ENCODE measurements at regions not wholly inside any gene's neighbourhood (a gene's known extent, or its start where the extent isn't known, plus 50 kb on each side); places are given as distances from the start of the nearest gene placed in this dataset.
"Not testable (repeated sequence)": the region's sequence is repeated elsewhere in the genome, so short reads cannot be mapped to it uniquely, and the experiment has no call there.

DNA sequence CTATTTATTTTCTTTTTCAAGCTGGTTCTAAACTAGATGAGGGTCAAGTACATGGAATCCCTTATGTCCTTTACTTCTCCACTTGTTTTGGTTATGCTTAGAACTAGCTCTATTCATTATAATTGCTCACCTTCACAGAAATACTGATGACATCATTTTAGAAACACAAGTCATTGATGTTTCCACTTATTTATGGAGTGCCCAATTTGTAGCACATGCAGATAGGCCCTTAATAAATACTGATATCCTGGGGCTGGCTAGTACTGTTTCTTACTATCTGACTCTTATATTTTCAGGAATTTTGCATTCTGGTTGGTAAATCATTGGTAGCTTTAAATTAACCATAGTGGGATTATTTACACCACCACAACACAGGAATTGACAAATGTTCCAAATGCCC lies 112.2 kb downstream of the NAA11 start:
- no peak for DNase-seq

DNA sequence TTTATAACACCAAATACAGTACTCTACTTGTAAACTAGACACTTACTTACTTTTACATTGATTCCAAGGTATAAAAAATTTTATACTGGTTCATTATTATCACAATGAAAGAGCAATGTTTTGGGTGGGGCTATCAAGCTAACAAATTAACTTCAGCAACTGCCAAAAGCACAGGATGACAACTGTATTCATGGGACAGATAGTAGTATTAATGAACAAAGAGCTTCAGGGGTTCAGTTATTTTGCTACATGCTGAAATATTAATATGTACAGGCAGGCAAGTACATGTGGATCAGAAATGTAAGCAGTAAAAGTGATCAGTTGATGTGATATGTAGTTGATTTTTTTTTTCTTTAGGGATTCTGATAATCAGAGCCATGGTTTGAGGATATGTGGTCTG lies 112.9 kb downstream of the NAA11 start:
- DNase-seq: no peak

GRCh38 chr4:79212311-79212710 lies 113.5 kb downstream of the NAA11 start:
- DNase-seq: no peak

GRCh38 chr4:79211490-79211889 lies 114.4 kb downstream of the NAA11 start:
- no peak for DNase-seq

DNA sequence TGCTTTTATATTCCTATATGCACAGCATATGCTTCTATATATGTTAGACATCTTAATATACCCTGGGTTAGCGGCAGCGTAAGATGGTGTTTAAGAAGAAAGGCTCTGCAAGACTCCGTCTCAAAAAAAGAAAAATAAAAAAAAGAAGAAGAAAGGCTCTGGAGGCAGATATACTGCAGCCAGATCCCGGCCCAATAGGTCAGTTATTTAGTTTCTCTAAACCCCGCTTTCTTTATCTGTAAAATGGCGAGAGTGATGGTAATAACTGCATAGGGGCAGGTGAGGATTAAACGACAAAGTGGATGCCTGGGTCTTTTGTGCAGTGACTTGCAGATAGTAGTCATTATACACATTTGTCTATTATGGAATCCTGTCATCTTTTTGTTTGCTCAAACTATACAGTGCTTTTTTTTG lies 115.2 kb downstream of the NAA11 start:
- no peak for DNase-seq

DNA sequence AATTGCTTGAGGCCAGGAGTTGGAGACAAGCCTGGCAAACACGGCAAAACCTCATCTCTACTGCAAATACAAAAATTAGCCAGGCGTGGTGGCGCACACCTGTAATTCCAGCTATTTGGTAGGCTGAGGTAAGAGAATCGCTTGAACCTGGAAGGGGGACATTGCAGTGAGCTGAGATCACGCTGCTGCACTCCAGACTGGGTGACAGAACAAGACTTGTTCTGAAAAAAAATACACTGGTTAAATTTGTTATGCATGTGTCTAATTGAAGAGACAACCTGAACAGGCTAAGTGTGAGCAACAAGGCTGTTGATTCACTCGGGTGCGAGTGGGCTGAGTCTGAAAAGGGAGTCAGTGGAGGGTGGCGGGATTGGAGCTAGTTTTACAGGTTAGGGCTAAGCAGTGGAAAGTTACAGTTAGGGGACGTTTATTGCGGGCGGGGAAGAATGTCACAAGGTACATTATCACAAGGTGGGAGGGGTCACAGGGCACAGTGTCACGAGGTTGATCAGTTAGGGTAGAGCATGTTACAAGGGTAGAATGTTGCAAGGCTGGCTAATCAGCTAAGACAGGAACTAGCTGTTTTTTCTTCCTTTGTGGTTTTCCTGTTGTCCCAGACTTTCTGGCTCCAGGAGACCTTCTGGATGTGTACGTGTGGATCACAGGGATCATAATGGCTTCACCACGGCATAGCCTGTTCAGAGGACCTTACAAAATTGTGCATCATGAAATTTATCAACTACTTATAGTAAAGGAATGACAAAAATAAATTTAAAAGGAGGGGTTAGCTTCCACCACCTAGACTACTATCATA lies 115.8 kb downstream of the NAA11 start:
- DNase-seq: no peak

DNA sequence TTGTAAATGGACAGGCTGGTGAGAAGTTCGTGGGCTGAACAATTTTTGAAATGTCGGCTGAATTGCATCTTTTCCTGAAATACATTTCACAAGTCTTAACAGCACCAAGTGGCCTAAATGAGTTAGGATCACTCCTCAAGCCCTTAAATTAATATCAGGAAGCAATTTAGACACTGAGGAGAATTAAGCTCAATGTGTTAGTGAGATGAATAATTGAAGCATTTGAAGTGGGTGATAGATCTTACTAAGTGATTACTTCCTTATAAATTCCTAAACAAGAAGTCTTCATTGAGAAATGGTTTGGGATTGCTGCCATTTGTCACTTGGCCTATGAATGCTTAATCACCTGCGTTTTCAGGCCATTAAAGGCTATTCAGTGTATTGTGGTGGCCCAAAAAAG lies 116.8 kb downstream of the NAA11 start:
- DNase-seq: no peak

DNA sequence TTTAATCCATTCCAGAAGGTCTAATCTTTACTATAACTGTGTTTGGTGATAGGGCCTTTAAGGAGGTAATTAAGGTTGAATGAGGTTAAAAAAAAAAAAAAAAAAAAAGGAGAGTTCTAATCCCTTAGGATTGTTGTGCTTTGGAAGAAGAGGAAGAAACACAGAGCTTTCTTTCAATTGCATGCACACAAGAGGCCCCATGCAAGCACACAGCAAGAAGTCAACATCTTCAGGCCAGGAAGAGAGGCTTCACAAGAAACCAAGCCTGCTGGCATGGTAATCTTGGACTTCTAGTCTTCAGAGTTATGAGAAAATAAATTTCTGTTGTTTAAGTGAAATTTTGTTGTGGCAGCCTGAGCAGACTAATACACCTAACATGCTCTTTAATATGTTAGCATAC lies 118.6 kb downstream of the NAA11 start:
- DNase-seq: no peak

DNA sequence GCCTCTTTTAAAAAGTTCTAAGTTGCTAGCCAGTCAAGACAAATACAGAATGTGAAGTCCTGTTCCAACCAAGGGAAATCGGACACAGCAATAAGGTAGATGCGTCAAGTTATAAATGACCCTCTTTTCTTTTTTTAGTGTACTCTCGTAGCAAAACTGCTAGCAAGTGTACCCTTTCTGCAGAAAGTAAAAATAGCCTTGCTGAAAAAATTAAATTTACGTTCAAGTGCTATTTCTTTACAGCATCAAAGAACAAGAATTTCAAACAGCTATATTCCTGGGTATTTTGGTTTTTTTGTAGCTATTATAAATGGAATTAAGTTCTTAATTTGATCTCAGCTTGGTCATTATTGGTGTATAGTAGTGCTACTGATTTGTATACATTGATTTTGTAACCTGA lies 119.2 kb downstream of the NAA11 start:
- no peak for DNase-seq

DNA sequence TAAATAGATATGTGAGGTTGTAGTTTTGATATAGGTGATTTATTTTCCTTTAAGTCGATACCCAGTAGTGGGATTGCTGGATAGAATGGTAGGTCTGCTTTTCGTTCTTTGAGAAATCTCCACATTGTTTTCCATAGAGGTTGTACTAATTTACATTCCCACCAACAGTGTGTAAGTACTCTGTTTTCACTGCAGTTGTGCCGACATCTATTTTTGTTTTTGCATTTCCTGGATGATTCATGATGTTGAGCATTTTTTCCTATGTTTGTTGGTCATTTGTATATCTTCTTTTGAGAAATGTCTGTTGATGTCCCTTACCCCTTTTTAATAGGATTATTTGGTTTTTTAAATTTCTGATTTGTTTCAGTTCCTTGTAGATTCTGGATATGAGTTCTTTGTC lies 120.7 kb downstream of the NAA11 start:
- DNase-seq: no peak

DNA sequence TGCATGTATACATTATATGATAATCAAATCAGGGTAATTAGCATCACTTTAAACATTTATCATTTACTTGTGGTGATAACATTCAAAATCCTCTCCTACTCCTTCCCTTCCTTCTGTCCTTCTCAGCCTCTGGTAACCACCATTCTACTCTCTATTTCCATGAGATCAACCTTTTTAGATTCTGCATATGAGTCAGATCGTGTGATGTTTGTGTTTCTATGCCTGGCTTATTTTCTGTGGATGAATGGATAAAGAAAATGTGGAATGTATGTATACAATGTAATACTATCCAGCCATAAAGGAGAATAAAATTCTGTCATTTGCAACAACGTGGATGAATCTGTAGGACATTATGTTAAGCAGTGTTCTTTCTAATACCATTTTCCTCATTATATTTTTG lies 123.9 kb downstream of the NAA11 start:
- no peak for DNase-seq

DNA sequence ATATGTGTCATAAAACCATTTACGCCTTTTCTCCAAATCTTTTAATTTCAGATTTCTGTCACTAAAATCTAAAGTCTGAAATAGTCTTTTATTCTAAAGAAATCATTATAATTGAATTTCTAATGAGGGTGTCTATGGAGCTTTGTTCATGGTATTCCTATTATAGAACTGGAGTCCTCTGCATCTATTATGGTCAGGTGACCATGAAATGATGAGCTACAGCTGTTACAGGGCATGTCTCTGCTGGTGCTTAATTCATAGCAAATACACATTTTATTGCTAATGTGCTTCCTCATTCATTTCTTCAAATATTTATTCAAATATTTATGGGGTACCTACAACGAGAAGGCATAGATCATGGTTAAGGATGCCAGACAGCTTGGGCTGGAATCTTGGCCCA lies 126.1 kb downstream of the NAA11 start:
- DNase-seq: no peak

DNA sequence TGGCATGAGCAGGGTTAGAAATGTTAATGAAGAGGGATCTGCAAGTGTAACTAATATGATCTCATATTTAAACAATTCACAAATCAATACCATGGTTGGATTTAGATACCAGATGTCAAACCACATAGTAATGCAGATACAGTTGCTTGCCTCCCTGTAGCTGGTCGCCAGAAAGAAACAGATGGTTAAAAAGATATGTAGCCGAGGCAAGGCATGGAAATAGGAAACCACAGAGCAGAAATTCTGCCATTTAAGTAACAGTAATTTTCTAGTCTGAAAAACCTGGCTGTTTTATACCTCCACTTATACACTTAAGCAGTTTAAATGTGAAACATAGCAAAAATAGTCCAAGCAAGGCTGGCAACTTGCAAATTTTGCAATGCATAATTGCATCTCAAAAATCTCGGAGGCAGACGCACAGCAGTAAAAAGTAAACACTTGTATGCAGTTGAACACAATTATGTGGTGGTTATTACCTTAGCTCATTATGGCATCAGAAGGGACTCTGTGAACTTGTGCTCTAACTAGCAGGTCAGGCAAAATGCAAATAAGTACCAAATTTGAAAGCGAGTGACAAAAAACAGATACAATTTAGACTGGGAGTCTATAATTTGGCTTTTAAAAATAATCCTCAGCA lies 126.8 kb downstream of the NAA11 start:
- DNase-seq: no peak

- no peak for DNase-seq
Observed at GRCh38 chr4:79197275-79198009, 128.4 kb downstream of the NAA11 start.

DNA sequence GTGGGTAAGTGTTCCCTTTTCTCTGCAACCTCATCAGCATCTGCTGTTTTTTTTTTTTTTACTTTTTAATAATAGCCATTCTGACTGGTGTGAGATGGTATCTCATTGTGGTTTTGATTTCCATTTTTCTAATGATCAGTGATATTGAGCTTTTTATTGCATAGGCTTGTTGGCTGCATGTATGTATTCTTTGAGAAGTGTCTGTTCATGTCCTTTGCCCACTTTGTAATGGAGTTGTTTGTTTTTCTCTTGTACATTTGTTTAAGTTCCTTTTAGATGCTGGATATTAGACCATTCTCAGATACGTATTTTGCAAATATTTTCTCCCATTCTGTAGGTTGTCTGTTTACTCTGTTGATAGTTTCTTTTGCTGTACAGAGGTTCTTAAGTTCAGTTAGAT lies 134.6 kb downstream of the NAA11 start:
- DNase-seq: not testable (repeated sequence)

DNA sequence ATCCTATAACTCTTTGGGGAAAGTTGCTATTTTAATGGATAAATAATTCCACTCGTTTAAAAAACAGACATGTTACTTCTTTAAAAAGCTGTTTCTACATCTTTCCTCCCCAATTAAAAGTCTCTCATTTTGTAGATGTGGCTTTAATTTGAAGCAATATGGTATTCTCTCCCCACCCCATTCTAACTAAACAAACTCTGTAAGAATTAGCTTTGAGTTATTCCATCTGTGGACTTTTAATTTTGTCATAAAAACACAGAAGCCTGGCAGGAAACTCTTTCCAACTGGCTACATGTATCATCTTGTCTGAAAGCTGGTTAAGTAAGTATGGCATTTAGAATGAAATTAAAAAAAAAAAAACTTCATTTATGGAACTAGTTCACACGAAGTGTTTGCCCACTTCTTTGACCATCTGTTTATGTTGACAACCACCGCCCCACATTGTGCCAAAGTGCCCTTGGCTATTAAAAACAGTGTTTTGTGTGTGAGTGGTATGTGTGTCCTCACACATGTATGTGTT lies 140.3 kb downstream of the NAA11 start:
- no peak for DNase-seq

- no peak for DNase-seq
Observed at GRCh38 chr4:79184476-79184875, 141.4 kb downstream of the NAA11 start.

DNA sequence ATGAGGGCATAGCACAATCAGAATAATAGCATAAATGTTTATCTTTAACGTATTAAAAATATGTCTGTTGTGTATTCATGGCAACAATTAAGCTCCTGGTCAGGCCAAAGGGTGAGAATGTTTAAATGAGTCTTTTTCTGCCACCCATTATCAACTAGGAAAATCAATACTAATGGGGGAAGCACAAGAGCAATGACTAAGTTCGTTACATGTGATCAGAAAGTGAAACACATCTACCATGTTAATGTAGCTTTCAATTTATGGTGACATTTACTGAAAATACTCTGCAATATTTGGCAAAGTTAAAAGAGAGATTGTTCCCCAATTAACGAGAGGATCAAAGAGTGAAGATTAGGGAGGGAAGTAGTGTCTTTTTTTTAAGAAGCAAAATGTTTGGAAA lies 143.7 kb downstream of the NAA11 start:
- DNase-seq: no peak

GRCh38 chr4:79181190-79181589 lies 144.7 kb downstream of the NAA11 start:
- no peak for DNase-seq

- DNase-seq: no peak
Observed at GRCh38 chr4:79178760-79179159, 147.1 kb downstream of the NAA11 start.

DNA sequence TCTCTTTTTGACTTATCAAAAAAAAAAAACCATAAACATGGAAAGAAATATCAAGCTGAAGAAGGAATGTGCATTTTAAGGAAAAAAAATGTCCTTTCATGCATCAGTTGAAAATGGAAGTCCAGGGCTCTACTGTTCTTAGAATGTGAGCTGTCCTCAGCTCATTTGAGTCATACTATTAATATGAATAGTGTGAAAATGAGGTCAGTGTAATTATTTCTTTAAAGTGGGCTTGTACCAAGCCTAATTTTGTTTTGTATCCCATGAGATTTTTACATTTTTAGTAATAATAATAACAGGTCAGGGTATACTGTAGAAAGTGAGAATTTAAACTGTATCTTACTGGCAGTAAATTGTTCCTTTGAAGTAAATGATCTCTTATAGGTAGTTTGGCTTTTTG lies 148.5 kb downstream of the NAA11 start:
- DNase-seq: no peak

DNA sequence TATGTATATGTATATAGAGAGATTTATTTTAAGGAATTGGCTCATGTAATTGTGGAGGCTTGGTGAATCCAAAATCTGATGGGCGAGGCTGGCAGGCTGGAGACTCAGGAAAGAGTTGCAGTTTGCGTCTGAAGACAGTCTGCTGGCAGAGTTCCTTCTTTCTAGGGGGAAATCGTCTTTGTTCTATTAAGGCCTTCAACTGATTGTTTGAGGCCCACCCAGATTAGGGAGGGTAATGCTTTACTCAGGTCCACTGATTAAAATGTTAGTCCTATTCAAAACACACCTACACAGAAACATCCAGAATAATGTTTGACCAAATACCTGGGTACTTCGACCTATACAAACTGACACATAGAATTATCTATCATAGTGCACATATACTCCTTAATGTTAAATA lies 149.5 kb downstream of the NAA11 start:
- no peak for DNase-seq

GRCh38 chr4:79175716-79176115 lies 150.1 kb downstream of the NAA11 start:
- DNase-seq: no peak

Data from activated CD4-positive, alpha-beta T cell treated with anti-CD3 and anti-CD28 coated beads, Interleukin-2, Interleukin-6, amounts not matched to agents 100 ng/mL and 50 ng/mL, durations not matched to agents 16 hours and 8 hours (primary cell).